OCI-LY7 (cell line): ENCODE measurements at regions not wholly inside any gene's neighbourhood (a gene's known extent, or its start where the extent isn't known, plus 50 kb on each side); places are given as distances from the start of the nearest gene placed in this dataset.

ENCODE experiments used
- BruUV-seq: library from RNA; stranded (reverse); fragments of 400-500 nt; replicated peaks from 2 replicates; lab custom pipeline; 2021; lab: Mats Ljungman, UMichigan
- CTCF ChIA-PET: fragments of 300-600 bp; sonication (Branson Sonifier 250); formaldehyde crosslinking; loops from one replicate; lab custom pipeline; 2022; ENCODE audit warnings: antibody characterized with exemption; ENCODE audit not compliant: unreplicated experiment; lab: Charles Lee
- POLR2A ChIA-PET: fragments of 300-600 bp; sonication (Branson Sonifier 250); formaldehyde crosslinking; loops from one replicate; lab custom pipeline; 2022; ENCODE audit warnings: antibody characterized with exemption; lab: Charles Lee
- DNase-seq: peaks from one replicate; pipeline ENCODE4 v3.0.0-alpha.2; 2015; ENCODE audit warnings: low spot score
- H2AFZ ChIP-seq: fragments of 200-600 bp; sonication (generic), shearing (Covaris generic); 2 replicates; pipeline ENCODE4 v1.6.1; 2014; ENCODE audit warnings: mild to moderate bottlenecking, antibody characterized with exemption, low read length, moderate library complexity
- H3K27ac ChIP-seq: fragments of 200-600 bp; sonication (generic); 2 replicates; pipeline ENCODE4 v1.5.1; 2014; ENCODE audit warnings: mixed run types, low read depth, mild to moderate bottlenecking, moderate library complexity, low read length, inconsistent platforms; ENCODE audit not compliant: poor library complexity, severe bottlenecking
- H3K36me3 ChIP-seq: fragments of 200-600 bp; sonication (generic); 2 replicates; pipeline ENCODE4 v1.6.1; 2014; ENCODE audit warnings: mild to moderate bottlenecking, antibody characterized with exemption, low read length, moderate library complexity, mixed read lengths; ENCODE audit not compliant: insufficient read depth
- H3K4me1 ChIP-seq: fragments of 200-600 bp; sonication (generic); 2 replicates; pipeline ENCODE4 v1.5.1; 2014; ENCODE audit warnings: mild to moderate bottlenecking, low read length; ENCODE audit not compliant: insufficient read depth, poor library complexity, severe bottlenecking
- H3K4me2 ChIP-seq: fragments of 200-600 bp; sonication (generic); 2 replicates; pipeline ENCODE4 v1.6.1; 2014; ENCODE audit warnings: mild to moderate bottlenecking, low read length
- H3K4me3 ChIP-seq: fragments of 200-600 bp; sonication (generic); 2 replicates; pipeline ENCODE4 v1.5.1; 2014; ENCODE audit warnings: mild to moderate bottlenecking, low read depth, low read length; ENCODE audit not compliant: poor library complexity, severe bottlenecking
- H3K79me2 ChIP-seq: fragments of 200-600 bp; sonication (generic); 2 replicates; pipeline ENCODE4 v1.6.1; 2016; ENCODE audit warnings: low read depth, mild to moderate bottlenecking, low read length, moderate library complexity, mixed read lengths; ENCODE audit not compliant: insufficient read depth
- H3K9me2 ChIP-seq: fragments of 200-600 bp; sonication (generic); 2 replicates; pipeline ENCODE4 v1.6.1; 2016; ENCODE audit warnings: mild to moderate bottlenecking, low read length, mixed read lengths; ENCODE audit not compliant: insufficient read depth
- H3K9me3 ChIP-seq: fragments of 200-600 bp; sonication (generic); 2 replicates; pipeline ENCODE4 v1.6.1; 2014; ENCODE audit warnings: mild to moderate bottlenecking, mixed run types, low read length, mixed read lengths
- H4K20me1 ChIP-seq: fragments of 200-600 bp; sonication (generic); 2 replicates; pipeline ENCODE4 v1.6.1; 2014; ENCODE audit warnings: mild to moderate bottlenecking, antibody characterized with exemption, low read length, moderate library complexity, mixed read lengths; ENCODE audit not compliant: insufficient read depth
- EZH2phosphoT487 ChIP-seq: fragments of 200-600 bp; sonication (generic); IDR thresholded peaks from 2 replicates; pipeline ENCODE4 v1.6.1; 2018; ENCODE audit warnings: low read depth, borderline replicate concordance, mild to moderate bottlenecking, mixed run types, antibody characterized with exemption, low read length, moderate library complexity, mixed read lengths
- intact Hi-C: fragments of 100-400 bp; cut with micrococcal nuclease; formaldehyde crosslinking; loops from one replicate; pipeline ENCODE4 v1.10.0; 2022; ENCODE audit not compliant: unreplicated experiment
- TF ChIP-seq, protein P1 (sequence below): fragments of 200-600 bp; sonication (generic); conservative IDR thresholded peaks from 2 replicates; pipeline ENCODE4 v1.5.1; 2014; ENCODE audit warnings: mild to moderate bottlenecking, antibody characterized with exemption, low read length, moderate library complexity, mixed read lengths

DNA sequence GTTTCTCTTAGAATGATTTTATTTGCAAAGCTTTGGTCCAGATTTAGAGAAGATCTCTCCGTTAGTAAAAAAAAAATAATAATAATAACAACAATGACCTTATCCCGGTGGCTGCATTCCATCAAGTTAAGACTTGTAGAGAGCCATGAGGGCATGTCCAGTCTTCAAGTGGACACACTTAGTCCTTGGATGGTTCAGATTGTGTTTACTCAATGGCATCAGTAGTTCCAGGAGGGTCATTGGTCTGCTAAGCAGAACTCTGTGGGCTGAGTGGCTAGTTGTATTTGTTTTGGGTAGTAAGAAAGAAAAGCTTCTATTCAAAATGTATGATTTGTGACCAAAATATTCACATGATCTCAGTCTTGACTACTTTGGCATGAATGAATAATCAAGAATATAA is 116.3 kb upstream of the UBE2E2 start:
- CTCF ChIA-PET: no interaction called here
- no peaks in the 10 kb centered on the region for H3K9me2 ChIP-seq
- H3K9me3 ChIP-seq: no peaks in the 10 kb centered on the region
- intact Hi-C loops: no loop called here
- no peak for DNase-seq
- no peaks in the 10 kb centered on the region for H3K79me2 ChIP-seq
- POLR2A ChIA-PET: interaction anchor here (0.7 kb wide), 2 partner anchors 10 to 36 kb away, joined by 3 read pairs; no protein-coding TSS in a partner anchor
- no peak overlapping the region for H3K4me3 ChIP-seq
- no peak overlapping the region for H3K4me2 ChIP-seq
- no peak for TF ChIP-seq EZH2phosphoT487
- TF ChIP-seq, protein P1, sequence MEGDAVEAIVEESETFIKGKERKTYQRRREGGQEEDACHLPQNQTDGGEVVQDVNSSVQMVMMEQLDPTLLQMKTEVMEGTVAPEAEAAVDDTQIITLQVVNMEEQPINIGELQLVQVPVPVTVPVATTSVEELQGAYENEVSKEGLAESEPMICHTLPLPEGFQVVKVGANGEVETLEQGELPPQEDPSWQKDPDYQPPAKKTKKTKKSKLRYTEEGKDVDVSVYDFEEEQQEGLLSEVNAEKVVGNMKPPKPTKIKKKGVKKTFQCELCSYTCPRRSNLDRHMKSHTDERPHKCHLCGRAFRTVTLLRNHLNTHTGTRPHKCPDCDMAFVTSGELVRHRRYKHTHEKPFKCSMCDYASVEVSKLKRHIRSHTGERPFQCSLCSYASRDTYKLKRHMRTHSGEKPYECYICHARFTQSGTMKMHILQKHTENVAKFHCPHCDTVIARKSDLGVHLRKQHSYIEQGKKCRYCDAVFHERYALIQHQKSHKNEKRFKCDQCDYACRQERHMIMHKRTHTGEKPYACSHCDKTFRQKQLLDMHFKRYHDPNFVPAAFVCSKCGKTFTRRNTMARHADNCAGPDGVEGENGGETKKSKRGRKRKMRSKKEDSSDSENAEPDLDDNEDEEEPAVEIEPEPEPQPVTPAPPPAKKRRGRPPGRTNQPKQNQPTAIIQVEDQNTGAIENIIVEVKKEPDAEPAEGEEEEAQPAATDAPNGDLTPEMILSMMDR: no peak
- H3K27ac ChIP-seq: no peak overlapping the region
- no TSS peak for BruUV-seq
- no peaks in the 10 kb centered on the region for H3K36me3 ChIP-seq
- no peak overlapping the region for H2AFZ ChIP-seq
- no peaks in the 10 kb centered on the region for H4K20me1 ChIP-seq
- no peaks in the 10 kb centered on the region for H3K4me1 ChIP-seq

DNA sequence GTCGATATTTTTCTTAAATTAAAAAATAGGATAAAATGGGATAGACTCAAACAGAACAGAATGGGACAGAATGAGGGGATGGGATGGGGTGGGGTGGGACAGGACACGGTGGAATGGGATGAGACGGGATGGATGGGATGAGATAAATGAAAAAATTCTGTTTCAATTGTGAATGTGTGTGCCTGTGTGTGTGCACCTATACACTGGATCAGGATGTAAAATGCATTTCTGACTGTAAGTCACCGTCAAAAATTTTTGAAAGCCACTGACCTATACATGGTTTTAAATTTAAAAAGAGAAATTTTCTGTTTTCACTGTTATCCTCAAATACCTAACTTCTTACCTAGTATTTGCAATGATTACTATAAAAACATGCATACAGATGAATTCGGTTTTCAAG is 108.7 kb upstream of the UBE2E2 start:
- no peaks in the 10 kb centered on the region for H4K20me1 ChIP-seq
- BruUV-seq: no TSS peak
- H3K79me2 ChIP-seq: no peaks in the 10 kb centered on the region
- no peaks in the 10 kb centered on the region for H3K36me3 ChIP-seq
- H3K4me2 ChIP-seq: no peak overlapping the region
- H2AFZ ChIP-seq: no peak overlapping the region
- no peak overlapping the region for H3K4me3 ChIP-seq
- no peak overlapping the region for H3K27ac ChIP-seq
- no peaks in the 10 kb centered on the region for H3K9me3 ChIP-seq
- H3K9me2 ChIP-seq: no peaks in the 10 kb centered on the region
- DNase-seq: no peak
- peaks cover 1% of the 10 kb centered on the region for H3K4me1 ChIP-seq
- no peak for TF ChIP-seq EZH2phosphoT487
- TF ChIP-seq, protein P1: no peak
- ChIA-PET POLR2A (interaction anchor here (0.6 kb wide), 1 partner anchor 13 kb away, joined by 3 read pairs; no protein-coding TSS in a partner anchor), CTCF (no interaction called here)
- intact Hi-C loops: no loop called here

DNA sequence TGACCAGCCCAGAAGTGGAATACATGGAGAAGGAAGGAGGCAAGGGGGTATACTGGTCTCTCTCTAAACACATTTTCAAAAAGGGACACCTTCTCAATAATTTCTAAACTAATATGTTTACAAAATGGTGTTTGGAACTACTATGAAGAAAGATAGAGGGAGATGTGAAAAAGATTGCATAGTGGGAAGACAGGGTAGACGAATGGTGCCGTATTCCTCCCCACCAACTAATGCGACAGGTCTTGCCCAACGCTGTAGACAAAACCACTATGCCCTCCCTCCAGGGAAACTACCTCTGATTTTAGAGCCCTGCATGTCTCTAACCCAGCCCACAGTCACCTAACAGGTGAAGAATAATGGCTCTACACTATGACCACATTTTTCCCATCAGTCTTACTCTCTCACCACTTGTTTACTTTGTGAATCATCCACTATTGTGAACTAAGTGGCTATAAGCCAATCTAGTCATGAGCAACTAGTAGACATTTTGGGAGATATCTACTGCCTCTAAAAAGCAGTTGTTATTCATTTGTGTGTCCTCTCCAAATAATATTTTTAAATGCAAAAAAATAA is 108.2 kb upstream of the UBE2E2 start:
- H3K4me2 ChIP-seq: no peak overlapping the region
- H3K27ac ChIP-seq: no peak overlapping the region
- H3K4me3 ChIP-seq: no peak overlapping the region
- ChIA-PET CTCF (no interaction called here), POLR2A (no interaction called here)
- H3K9me2 ChIP-seq: no peaks in the 10 kb centered on the region
- TF ChIP-seq, protein P1: no peak
- TF ChIP-seq EZH2phosphoT487: no peak
- H3K9me3 ChIP-seq: no peaks in the 10 kb centered on the region
- DNase-seq: no peak
- no peaks in the 10 kb centered on the region for H3K79me2 ChIP-seq
- no peaks in the 10 kb centered on the region for H3K36me3 ChIP-seq
- H4K20me1 ChIP-seq: no peaks in the 10 kb centered on the region
- peaks cover 6% of the 10 kb centered on the region for H3K4me1 ChIP-seq
- no peak overlapping the region for H2AFZ ChIP-seq
- intact Hi-C loops: no loop called here
- no TSS peak for BruUV-seq
